WTC11 (cell line): ENCODE measurements at regions not wholly inside any gene's neighbourhood (a gene's known extent, or its start where the extent isn't known, plus 50 kb on each side); places are given as distances from the start of the nearest gene placed in this dataset.

Experiments
- ATAC-seq: fragments of 200-7000 bp; cut with Tn5 transposase; 2 replicates; pipeline ENCODE4 v1.10.0; 2021; ENCODE audit warnings: mild to moderate bottlenecking, moderate library complexity
- CTCF ChIA-PET: fragments of 300-600 bp; sonication (Branson Sonifier 250); formaldehyde crosslinking; loops from one replicate; lab custom pipeline; 2021; ENCODE audit warnings: antibody characterized with exemption; lab: Charles Lee
- POLR2A ChIA-PET: fragments of 350-600 bp; sonication (Branson Sonifier 250); formaldehyde crosslinking; loops from one replicate; lab custom pipeline; 2021; ENCODE audit warnings: antibody characterized with exemption; lab: Charles Lee
- DNase-seq: peaks from one replicate; pipeline ENCODE4 v3.0.0; 2021; ENCODE audit warnings: low spot score
- H3K27ac Mint-ChIP-seq: 2 replicates; pipeline ENCODE4 v1.8.0; 2021; ENCODE audit warnings: mixed read lengths
- H3K27me3 Mint-ChIP-seq: 2 replicates; pipeline ENCODE4 v1.8.0; 2021; ENCODE audit warnings: low read depth, mild to moderate bottlenecking, moderate library complexity, mixed read lengths
- H3K36me3 Mint-ChIP-seq: 2 replicates; pipeline ENCODE4 v1.8.0; 2021; ENCODE audit warnings: mixed read lengths
- H3K4me1 Mint-ChIP-seq: 2 replicates; pipeline ENCODE4 v1.8.0; 2022; ENCODE audit warnings: mixed read lengths
- H3K4me3 Mint-ChIP-seq: 2 replicates; pipeline ENCODE4 v1.8.0; 2021; ENCODE audit warnings: mild to moderate bottlenecking, moderate library complexity, mixed read lengths
- H3K9me3 Mint-ChIP-seq: 2 replicates; pipeline ENCODE4 v1.8.0; 2021; ENCODE audit warnings: mixed read lengths
- FOXJ3 ChIP-seq: sonication (generic); formaldehyde crosslinking; IDR thresholded peaks from 2 replicates; pipeline ENCODE4 v1.9.0; 2021; ENCODE audit warnings: missing genetic modification reagents, mild to moderate bottlenecking, borderline replicate concordance
- JUN ChIP-seq: sonication (generic); formaldehyde crosslinking; IDR thresholded peaks from 2 replicates; pipeline ENCODE4 v1.8.0; 2023; ENCODE audit warnings: mild to moderate bottlenecking, missing genetic modification reagents
- KAT7 ChIP-seq: sonication (generic); formaldehyde crosslinking; IDR thresholded peaks from 2 replicates; pipeline ENCODE4 v1.8.1; 2023; ENCODE audit warnings: missing genetic modification reagents, mild to moderate bottlenecking, borderline replicate concordance
- NFE2L1 ChIP-seq: sonication (generic); formaldehyde crosslinking; IDR thresholded peaks from 2 replicates; pipeline ENCODE4 v1.8.1; 2023; ENCODE audit warnings: missing genetic modification reagents
- NFYB ChIP-seq: sonication (generic); formaldehyde crosslinking; conservative IDR thresholded peaks from 2 replicates; pipeline ENCODE4 v1.8.0; 2022; ENCODE audit warnings: low read depth, missing genetic modification reagents
- OVOL2 ChIP-seq: fragments of 250-450 bp; sonication (Bioruptor Pico); IDR thresholded peaks from 2 replicates; pipeline ENCODE4 v1.9.0; 2021; ENCODE audit warnings: mild to moderate bottlenecking, borderline replicate concordance
- SMAD3 ChIP-seq: sonication (generic); formaldehyde crosslinking; IDR thresholded peaks from 2 replicates; pipeline ENCODE4 v1.8.0; 2022; ENCODE audit warnings: missing genetic modification reagents, mild to moderate bottlenecking, borderline replicate concordance
- SOX15 ChIP-seq: fragments of 250-450 bp; sonication (Bioruptor Pico); IDR thresholded peaks from 2 replicates; pipeline ENCODE4 v1.9.0; 2021; ENCODE audit warnings: mild to moderate bottlenecking
- TCF7 ChIP-seq: sonication (generic); formaldehyde crosslinking; IDR thresholded peaks from 2 replicates; pipeline ENCODE4 v1.8.0; 2022; ENCODE audit warnings: mild to moderate bottlenecking, low read depth, missing genetic modification reagents, moderate library complexity
- TEAD4 ChIP-seq: sonication (generic); formaldehyde crosslinking; IDR thresholded peaks from 2 replicates; pipeline ENCODE4 v1.8.0; 2022; ENCODE audit warnings: mild to moderate bottlenecking, missing genetic modification reagents
- ZNF121 ChIP-seq: sonication (generic); formaldehyde crosslinking; IDR thresholded peaks from 2 replicates; pipeline ENCODE4 v1.8.0; 2023; ENCODE audit warnings: missing genetic modification reagents
- ZNF138 ChIP-seq: sonication (generic); formaldehyde crosslinking; conservative IDR thresholded peaks from 2 replicates; pipeline ENCODE4 v1.8.1; 2022; ENCODE audit warnings: mild to moderate bottlenecking, moderate library complexity, missing genetic modification reagents
- ZNF671 ChIP-seq: fragments of 250-450 bp; sonication (Bioruptor Pico); IDR thresholded peaks from 2 replicates; pipeline ENCODE4 v1.8.0; 2021; ENCODE audit warnings: mild to moderate bottlenecking
- TF ChIP-seq, protein P1 (sequence below): sonication (generic); formaldehyde crosslinking; IDR thresholded peaks from 2 replicates; pipeline ENCODE4 v1.8.0; 2023; ENCODE audit warnings: mild to moderate bottlenecking, missing genetic modification reagents
- TF ChIP-seq, protein P2 (sequence below): sonication (generic); formaldehyde crosslinking; IDR thresholded peaks from 2 replicates; pipeline ENCODE4 v1.8.1; 2023; ENCODE audit warnings: mild to moderate bottlenecking, missing genetic modification reagents
- TF ChIP-seq, protein P3 (sequence below): fragments of 250-450 bp; sonication (Bioruptor Pico); IDR thresholded peaks from 2 replicates; pipeline ENCODE4 v1.9.0; 2021; ENCODE audit warnings: moderate library complexity, mild to moderate bottlenecking, inconsistent platforms, borderline replicate concordance
- TF ChIP-seq, protein P4 (sequence below): sonication (generic); formaldehyde crosslinking; IDR thresholded peaks from 2 replicates; pipeline ENCODE4 v1.8.1; 2022; ENCODE audit warnings: mild to moderate bottlenecking, missing genetic modification reagents, moderate library complexity, borderline replicate concordance
- TF ChIP-seq, protein P5 (sequence below): sonication (generic); formaldehyde crosslinking; IDR thresholded peaks from 2 replicates; pipeline ENCODE4 v1.8.1; 2022; ENCODE audit warnings: low read depth, mild to moderate bottlenecking, moderate library complexity, missing genetic modification reagents, borderline replicate concordance
- TF ChIP-seq, protein P6 (sequence below): sonication (generic); formaldehyde crosslinking; IDR thresholded peaks from 2 replicates; pipeline ENCODE4 v1.8.0; 2023; ENCODE audit warnings: missing genetic modification reagents, mild to moderate bottlenecking, borderline replicate concordance
- TF ChIP-seq, protein P7 (sequence below): sonication (generic); formaldehyde crosslinking; IDR thresholded peaks from 2 replicates; pipeline ENCODE4 v1.8.1; 2023; ENCODE audit warnings: mild to moderate bottlenecking, moderate library complexity, missing genetic modification reagents

DNA sequence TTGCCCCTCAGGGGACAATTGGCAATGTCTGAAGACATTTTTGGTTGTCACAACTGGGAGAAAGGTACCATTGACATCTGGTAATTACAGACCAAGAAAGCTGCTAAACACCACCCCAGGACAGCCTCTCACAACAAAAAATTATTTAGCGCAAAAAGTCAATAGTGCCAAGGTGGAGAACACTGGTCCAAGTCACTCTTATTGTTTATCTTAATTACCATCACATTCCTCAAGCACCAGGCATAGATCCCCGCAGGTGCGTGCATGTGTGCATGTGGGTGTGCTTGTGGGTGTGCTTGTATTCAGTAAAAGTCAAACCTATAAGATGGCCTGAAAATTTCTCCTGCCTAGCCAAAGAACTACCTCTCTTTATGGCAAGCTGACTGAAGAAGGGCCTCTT, 74.9 kb upstream of the WDR75 start (continued):
- TF ChIP-seq, protein P1, sequence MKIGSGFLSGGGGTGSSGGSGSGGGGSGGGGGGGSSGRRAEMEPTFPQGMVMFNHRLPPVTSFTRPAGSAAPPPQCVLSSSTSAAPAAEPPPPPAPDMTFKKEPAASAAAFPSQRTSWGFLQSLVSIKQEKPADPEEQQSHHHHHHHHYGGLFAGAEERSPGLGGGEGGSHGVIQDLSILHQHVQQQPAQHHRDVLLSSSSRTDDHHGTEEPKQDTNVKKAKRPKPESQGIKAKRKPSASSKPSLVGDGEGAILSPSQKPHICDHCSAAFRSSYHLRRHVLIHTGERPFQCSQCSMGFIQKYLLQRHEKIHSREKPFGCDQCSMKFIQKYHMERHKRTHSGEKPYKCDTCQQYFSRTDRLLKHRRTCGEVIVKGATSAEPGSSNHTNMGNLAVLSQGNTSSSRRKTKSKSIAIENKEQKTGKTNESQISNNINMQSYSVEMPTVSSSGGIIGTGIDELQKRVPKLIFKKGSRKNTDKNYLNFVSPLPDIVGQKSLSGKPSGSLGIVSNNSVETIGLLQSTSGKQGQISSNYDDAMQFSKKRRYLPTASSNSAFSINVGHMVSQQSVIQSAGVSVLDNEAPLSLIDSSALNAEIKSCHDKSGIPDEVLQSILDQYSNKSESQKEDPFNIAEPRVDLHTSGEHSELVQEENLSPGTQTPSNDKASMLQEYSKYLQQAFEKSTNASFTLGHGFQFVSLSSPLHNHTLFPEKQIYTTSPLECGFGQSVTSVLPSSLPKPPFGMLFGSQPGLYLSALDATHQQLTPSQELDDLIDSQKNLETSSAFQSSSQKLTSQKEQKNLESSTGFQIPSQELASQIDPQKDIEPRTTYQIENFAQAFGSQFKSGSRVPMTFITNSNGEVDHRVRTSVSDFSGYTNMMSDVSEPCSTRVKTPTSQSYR (CRISPR knock-in tag): no peak
- TF ChIP-seq, protein P2, sequence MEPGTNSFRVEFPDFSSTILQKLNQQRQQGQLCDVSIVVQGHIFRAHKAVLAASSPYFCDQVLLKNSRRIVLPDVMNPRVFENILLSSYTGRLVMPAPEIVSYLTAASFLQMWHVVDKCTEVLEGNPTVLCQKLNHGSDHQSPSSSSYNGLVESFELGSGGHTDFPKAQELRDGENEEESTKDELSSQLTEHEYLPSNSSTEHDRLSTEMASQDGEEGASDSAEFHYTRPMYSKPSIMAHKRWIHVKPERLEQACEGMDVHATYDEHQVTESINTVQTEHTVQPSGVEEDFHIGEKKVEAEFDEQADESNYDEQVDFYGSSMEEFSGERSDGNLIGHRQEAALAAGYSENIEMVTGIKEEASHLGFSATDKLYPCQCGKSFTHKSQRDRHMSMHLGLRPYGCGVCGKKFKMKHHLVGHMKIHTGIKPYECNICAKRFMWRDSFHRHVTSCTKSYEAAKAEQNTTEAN (CRISPR knock-in tag): no peak
- TF ChIP-seq ZNF138 (no peak), ZNF671 (CRISPR knock-in tag) (no peak), KAT7 (CRISPR knock-in tag) (no peak), TEAD4 (CRISPR knock-in tag) (no peak), TCF7 (no peak), JUN (CRISPR knock-in tag) (no peak)
- TF ChIP-seq, protein P3, sequence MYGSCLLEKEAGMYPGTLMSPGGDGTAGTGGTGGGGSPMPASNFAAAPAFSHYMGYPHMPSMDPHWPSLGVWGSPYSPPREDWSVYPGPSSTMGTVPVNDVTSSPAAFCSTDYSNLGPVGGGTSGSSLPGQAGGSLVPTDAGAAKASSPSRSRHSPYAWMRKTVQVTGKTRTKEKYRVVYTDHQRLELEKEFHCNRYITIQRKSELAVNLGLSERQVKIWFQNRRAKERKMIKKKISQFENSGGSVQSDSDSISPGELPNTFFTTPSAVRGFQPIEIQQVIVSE (CRISPR knock-in tag): no peak
- TF ChIP-seq, protein P4, sequence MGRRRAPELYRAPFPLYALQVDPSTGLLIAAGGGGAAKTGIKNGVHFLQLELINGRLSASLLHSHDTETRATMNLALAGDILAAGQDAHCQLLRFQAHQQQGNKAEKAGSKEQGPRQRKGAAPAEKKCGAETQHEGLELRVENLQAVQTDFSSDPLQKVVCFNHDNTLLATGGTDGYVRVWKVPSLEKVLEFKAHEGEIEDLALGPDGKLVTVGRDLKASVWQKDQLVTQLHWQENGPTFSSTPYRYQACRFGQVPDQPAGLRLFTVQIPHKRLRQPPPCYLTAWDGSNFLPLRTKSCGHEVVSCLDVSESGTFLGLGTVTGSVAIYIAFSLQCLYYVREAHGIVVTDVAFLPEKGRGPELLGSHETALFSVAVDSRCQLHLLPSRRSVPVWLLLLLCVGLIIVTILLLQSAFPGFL: no peak
- TF ChIP-seq, protein P5, sequence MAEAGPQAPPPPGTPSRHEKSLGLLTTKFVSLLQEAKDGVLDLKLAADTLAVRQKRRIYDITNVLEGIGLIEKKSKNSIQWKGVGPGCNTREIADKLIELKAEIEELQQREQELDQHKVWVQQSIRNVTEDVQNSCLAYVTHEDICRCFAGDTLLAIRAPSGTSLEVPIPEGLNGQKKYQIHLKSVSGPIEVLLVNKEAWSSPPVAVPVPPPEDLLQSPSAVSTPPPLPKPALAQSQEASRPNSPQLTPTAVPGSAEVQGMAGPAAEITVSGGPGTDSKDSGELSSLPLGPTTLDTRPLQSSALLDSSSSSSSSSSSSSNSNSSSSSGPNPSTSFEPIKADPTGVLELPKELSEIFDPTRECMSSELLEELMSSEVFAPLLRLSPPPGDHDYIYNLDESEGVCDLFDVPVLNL: no peak

DNA sequence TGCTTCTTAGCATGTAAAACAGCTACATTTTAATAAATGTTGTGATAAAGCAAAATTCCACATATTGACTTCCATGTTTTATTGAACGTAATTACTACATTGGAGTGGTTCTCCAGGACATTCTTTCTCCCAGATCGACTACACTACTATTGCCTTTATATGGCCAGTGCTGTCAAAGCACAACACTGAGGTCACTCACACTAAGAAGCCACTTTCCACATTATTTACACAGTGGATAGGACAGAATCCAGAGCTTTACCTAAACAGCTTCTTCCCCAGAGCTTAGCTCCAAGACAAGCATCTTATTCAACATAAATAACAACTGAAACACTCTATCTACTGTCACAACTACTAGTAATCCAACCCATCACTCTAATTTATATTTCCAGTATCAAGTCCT, 73.9 kb upstream of the WDR75 start:
- POLR2A ChIA-PET: no interaction called here
- ATAC-seq (no peak), DNase-seq (no peak)
- H3K4me1 Mint-ChIP-seq: no peaks in the 10 kb centered on the region
- CTCF ChIA-PET: no interaction called here
- H3K36me3 Mint-ChIP-seq: no peaks in the 10 kb centered on the region
- TF ChIP-seq NFE2L1 (CRISPR knock-in tag) (no peak), ZNF121 (CRISPR knock-in tag) (no peak), TCF7 (no peak), FOXJ3 (no peak), SOX15 (CRISPR knock-in tag) (no peak), SMAD3 (no peak), NFYB (no peak), OVOL2 (CRISPR knock-in tag) (no peak)
- TF ChIP-seq, protein P6, sequence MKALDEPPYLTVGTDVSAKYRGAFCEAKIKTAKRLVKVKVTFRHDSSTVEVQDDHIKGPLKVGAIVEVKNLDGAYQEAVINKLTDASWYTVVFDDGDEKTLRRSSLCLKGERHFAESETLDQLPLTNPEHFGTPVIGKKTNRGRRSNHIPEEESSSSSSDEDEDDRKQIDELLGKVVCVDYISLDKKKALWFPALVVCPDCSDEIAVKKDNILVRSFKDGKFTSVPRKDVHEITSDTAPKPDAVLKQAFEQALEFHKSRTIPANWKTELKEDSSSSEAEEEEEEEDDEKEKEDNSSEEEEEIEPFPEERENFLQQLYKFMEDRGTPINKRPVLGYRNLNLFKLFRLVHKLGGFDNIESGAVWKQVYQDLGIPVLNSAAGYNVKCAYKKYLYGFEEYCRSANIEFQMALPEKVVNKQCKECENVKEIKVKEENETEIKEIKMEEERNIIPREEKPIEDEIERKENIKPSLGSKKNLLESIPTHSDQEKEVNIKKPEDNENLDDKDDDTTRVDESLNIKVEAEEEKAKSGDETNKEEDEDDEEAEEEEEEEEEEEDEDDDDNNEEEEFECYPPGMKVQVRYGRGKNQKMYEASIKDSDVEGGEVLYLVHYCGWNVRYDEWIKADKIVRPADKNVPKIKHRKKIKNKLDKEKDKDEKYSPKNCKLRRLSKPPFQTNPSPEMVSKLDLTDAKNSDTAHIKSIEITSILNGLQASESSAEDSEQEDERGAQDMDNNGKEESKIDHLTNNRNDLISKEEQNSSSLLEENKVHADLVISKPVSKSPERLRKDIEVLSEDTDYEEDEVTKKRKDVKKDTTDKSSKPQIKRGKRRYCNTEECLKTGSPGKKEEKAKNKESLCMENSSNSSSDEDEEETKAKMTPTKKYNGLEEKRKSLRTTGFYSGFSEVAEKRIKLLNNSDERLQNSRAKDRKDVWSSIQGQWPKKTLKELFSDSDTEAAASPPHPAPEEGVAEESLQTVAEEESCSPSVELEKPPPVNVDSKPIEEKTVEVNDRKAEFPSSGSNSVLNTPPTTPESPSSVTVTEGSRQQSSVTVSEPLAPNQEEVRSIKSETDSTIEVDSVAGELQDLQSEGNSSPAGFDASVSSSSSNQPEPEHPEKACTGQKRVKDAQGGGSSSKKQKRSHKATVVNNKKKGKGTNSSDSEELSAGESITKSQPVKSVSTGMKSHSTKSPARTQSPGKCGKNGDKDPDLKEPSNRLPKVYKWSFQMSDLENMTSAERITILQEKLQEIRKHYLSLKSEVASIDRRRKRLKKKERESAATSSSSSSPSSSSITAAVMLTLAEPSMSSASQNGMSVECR (CRISPR knock-in tag): no peak
- TF ChIP-seq, protein P7, sequence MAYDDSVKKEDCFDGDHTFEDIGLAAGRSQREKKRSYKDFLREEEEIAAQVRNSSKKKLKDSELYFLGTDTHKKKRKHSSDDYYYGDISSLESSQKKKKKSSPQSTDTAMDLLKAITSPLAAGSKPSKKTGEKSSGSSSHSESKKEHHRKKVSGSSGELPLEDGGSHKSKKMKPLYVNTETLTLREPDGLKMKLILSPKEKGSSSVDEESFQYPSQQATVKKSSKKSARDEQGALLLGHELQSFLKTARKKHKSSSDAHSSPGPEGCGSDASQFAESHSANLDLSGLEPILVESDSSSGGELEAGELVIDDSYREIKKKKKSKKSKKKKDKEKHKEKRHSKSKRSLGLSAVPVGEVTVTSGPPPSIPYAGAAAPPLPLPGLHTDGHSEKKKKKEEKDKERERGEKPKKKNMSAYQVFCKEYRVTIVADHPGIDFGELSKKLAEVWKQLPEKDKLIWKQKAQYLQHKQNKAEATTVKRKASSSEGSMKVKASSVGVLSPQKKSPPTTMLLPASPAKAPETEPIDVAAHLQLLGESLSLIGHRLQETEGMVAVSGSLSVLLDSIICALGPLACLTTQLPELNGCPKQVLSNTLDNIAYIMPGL: no peak
- no peaks in the 10 kb centered on the region for H3K27me3 Mint-ChIP-seq
- no peaks in the 10 kb centered on the region for H3K9me3 Mint-ChIP-seq
- no peak overlapping the region for H3K4me3 Mint-ChIP-seq
- no peak overlapping the region for H3K27ac Mint-ChIP-seq
